HL-60 (cell line): ENCODE measurements at regions not wholly inside any gene's neighbourhood (a gene's known extent, or its start where the extent isn't known, plus 50 kb on each side); places are given as distances from the start of the nearest gene placed in this dataset.
"Not testable (repeated sequence)": the region's sequence is repeated elsewhere in the genome, so short reads cannot be mapped to it uniquely, and the experiment has no call there.

ENCODE experiments used
- GABPA ChIP-seq: IDR thresholded peaks from 2 replicates; pipeline ENCODE4 v1.6.1; 2012; ENCODE audit warnings: low read depth
- POLR2AphosphoS5 ChIP-seq: IDR thresholded peaks from 2 replicates; pipeline ENCODE4 v1.6.1; 2012; ENCODE audit warnings: low read depth
- SPI1 ChIP-seq: IDR thresholded peaks from 2 replicates; pipeline ENCODE4 v1.6.1; 2012; ENCODE audit warnings: low read depth, mild to moderate bottlenecking, borderline replicate concordance
- TF ChIP-seq, protein P1 (sequence below): IDR thresholded peaks from one replicate; pipeline ENCODE4 v1.5.1; 2011; ENCODE audit warnings: low read length, control low read depth, inconsistent platforms; ENCODE audit not compliant: insufficient read depth
- TF ChIP-seq, protein P2 (sequence below): IDR thresholded peaks from 2 replicates; pipeline ENCODE4 v1.6.1; 2012; ENCODE audit warnings: low read depth; ENCODE audit not compliant: insufficient replicate concordance

DNA sequence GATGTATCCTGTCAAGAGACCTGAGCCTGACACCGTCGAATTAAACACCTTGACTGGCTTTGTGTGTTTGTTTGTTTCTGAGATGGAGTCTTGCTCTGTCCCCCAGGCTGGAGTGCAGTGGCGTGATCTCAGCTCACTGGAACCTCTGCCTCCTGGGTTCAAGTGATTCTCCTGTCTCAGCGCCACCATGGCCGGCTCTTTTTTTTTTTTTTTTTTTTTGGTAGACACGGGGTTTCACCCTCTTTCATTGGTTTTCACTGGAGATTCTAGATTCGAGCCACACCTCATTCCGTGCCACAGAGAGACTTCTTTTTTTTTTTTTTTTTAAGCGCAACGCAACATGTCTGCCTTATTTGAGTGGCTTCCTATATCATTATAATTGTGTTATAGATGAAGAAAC lies 2054.7 kb upstream of the TPTE start:
- TF ChIP-seq, protein P1, sequence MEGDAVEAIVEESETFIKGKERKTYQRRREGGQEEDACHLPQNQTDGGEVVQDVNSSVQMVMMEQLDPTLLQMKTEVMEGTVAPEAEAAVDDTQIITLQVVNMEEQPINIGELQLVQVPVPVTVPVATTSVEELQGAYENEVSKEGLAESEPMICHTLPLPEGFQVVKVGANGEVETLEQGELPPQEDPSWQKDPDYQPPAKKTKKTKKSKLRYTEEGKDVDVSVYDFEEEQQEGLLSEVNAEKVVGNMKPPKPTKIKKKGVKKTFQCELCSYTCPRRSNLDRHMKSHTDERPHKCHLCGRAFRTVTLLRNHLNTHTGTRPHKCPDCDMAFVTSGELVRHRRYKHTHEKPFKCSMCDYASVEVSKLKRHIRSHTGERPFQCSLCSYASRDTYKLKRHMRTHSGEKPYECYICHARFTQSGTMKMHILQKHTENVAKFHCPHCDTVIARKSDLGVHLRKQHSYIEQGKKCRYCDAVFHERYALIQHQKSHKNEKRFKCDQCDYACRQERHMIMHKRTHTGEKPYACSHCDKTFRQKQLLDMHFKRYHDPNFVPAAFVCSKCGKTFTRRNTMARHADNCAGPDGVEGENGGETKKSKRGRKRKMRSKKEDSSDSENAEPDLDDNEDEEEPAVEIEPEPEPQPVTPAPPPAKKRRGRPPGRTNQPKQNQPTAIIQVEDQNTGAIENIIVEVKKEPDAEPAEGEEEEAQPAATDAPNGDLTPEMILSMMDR, result not testable (repeated sequence)
- not testable (repeated sequence) for TF ChIP-seq POLR2AphosphoS5, GABPA, SPI1
- TF ChIP-seq, protein P2, sequence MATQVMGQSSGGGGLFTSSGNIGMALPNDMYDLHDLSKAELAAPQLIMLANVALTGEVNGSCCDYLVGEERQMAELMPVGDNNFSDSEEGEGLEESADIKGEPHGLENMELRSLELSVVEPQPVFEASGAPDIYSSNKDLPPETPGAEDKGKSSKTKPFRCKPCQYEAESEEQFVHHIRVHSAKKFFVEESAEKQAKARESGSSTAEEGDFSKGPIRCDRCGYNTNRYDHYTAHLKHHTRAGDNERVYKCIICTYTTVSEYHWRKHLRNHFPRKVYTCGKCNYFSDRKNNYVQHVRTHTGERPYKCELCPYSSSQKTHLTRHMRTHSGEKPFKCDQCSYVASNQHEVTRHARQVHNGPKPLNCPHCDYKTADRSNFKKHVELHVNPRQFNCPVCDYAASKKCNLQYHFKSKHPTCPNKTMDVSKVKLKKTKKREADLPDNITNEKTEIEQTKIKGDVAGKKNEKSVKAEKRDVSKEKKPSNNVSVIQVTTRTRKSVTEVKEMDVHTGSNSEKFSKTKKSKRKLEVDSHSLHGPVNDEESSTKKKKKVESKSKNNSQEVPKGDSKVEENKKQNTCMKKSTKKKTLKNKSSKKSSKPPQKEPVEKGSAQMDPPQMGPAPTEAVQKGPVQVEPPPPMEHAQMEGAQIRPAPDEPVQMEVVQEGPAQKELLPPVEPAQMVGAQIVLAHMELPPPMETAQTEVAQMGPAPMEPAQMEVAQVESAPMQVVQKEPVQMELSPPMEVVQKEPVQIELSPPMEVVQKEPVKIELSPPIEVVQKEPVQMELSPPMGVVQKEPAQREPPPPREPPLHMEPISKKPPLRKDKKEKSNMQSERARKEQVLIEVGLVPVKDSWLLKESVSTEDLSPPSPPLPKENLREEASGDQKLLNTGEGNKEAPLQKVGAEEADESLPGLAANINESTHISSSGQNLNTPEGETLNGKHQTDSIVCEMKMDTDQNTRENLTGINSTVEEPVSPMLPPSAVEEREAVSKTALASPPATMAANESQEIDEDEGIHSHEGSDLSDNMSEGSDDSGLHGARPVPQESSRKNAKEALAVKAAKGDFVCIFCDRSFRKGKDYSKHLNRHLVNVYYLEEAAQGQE, result not testable (repeated sequence)
